Heart left ventricle (tissue), 13 donors: ENCODE measurements at regions not wholly inside any gene's neighbourhood (a gene's known extent, or its start where the extent isn't known, plus 50 kb on each side); places are given as distances from the start of the nearest gene placed in this dataset.

ENCODE experiments used
- POLR2A ChIP-seq, 2 donors: fragments of 450-650 bp; IDR thresholded peaks; one replicate each; pipeline ENCODE4 v1.6.1; 2017; ENCODE audit warnings: antibody characterized with exemption in 2 of 2, mild to moderate bottlenecking in 2 of 2, moderate library complexity in 2 of 2
- TF ChIP-seq, protein P1 (sequence below), 12 donors: fragments of 200-600 bp; sonication (generic) in 4 of 12; IDR thresholded peaks; one replicate each; pipeline versions ENCODE4 v1.5.0 to v1.8.0; 2018 to 2022; ENCODE audit warnings: antibody characterized with exemption in 12 of 12, mild to moderate bottlenecking in 5 of 12
- donor health status: ischemic (EF 13 %, LVEDD 7.1; RV severe dilation, severe dysfunction).
- donor health status: DM: no; HTN: yes; CAD: no.
- donor health status: DM: no; HTN: no; CAD: no.
- donor health status: ischemic (EF 25% LVEDD 6.9; RV normal size, moderate dysfunction).
- donor health status: ischemic (EF 25% LVEDD 5.7; RV mildly dilated, moderate dysfunction).
- donor health status: ischemic (EF 35%, LVEDD 5.7; RV mildly dilated, moderate dysfunction).
- donor health status: nonischemic (EF 11% LVEDD 7.7; RV severe dilation, severe dysfunction).
- donor health status: DM: yes; HTN: yes; CAD: no.
- donor health status: PGD.
- donor health status: ischemic (EF 29% LVEDD 5.4; RV normal size, mild dysfunction).
- donor health status: nonischemic (EF 23%, LVEDD 6.1; RV moderate dilation, normal function).

- TF ChIP-seq, protein P1, sequence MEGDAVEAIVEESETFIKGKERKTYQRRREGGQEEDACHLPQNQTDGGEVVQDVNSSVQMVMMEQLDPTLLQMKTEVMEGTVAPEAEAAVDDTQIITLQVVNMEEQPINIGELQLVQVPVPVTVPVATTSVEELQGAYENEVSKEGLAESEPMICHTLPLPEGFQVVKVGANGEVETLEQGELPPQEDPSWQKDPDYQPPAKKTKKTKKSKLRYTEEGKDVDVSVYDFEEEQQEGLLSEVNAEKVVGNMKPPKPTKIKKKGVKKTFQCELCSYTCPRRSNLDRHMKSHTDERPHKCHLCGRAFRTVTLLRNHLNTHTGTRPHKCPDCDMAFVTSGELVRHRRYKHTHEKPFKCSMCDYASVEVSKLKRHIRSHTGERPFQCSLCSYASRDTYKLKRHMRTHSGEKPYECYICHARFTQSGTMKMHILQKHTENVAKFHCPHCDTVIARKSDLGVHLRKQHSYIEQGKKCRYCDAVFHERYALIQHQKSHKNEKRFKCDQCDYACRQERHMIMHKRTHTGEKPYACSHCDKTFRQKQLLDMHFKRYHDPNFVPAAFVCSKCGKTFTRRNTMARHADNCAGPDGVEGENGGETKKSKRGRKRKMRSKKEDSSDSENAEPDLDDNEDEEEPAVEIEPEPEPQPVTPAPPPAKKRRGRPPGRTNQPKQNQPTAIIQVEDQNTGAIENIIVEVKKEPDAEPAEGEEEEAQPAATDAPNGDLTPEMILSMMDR (IDR thresholded peaks at IDR 0.05): no peak
- no peak for TF ChIP-seq POLR2A (IDR thresholded peaks at IDR 0.05)
Observed at GRCh38 chr11:86743223-86744118, 56.9 kb upstream of the PRSS23 start.
